ENCODE measurements at regions not wholly inside any gene's neighbourhood (a gene's known extent, or its start where the extent isn't known, plus 50 kb on each side); places are given as distances from the start of the nearest gene placed in this dataset.

GRCh38 chr7:145860809-145861208, 255.8 kb upstream of the CNTNAP2 start:
- Histone ChIP-seq H3K4me3 (no peak overlapping the region), H3K27ac (no peak overlapping the region), H3K4me1 (no peaks in the 10 kb centered on the region), H3K36me3 (no peaks in the 10 kb centered on the region), H3K9me3 (no peaks in the 10 kb centered on the region), H3K27me3 (no peaks in the 10 kb centered on the region)
- TF ChIP-seq CTCF (IDR thresholded peaks at IDR 0.05 in 4 of 5, conservative IDR thresholded peaks at IDR 0.05 in 1 of 5) (no peak), POLR2A (IDR thresholded peaks at IDR 0.05) (no peak)
- no peak for DNase-seq
- no peak for ATAC-seq
- in situ Hi-C loops (cut with MboI; ENCODE audit: low sequenced_read_pairs in 4 of 4) (no loop called here), intact Hi-C loops (cut with DNase I; ENCODE audit: low total_unique reads) (no loop called here)

DNA sequence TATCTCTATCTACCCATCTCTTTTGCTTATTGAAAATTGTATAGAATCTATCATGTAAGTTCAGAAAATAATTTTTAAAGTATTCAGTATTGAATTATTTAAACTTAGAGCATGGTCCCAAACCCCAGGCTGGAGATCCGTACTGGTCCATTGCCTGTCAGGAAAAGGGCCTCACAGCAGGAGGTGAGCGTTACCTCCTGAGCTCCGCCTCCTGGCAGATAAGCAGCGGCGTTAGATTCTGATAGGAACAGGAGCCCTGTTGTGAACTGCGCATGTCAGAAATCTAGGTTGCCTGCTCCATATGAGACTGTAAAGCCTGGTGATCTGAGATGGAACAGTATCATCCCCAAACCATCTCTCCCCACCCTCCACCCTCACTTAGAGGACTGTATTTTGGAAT, 266.0 kb upstream of the CNTNAP2 start:
- in situ Hi-C loops (cut with MboI; ENCODE audit: low sequenced_read_pairs in 4 of 4) (no loop called here), intact Hi-C loops (cut with DNase I; ENCODE audit: low total_unique reads) (no loop called here)
- Histone ChIP-seq H3K9me3 (no peaks in the 10 kb centered on the region), H3K27me3 (no peaks in the 10 kb centered on the region), H3K4me1 (no peaks in the 10 kb centered on the region), H3K27ac (no peak overlapping the region), H3K36me3 (no peaks in the 10 kb centered on the region), H3K4me3 (no peak overlapping the region)
- DNase-seq, result no peak
- TF ChIP-seq POLR2A (IDR thresholded peaks at IDR 0.05) (no peak), CTCF (IDR thresholded peaks at IDR 0.05 in 4 of 5, conservative IDR thresholded peaks at IDR 0.05 in 1 of 5) (no peak)
- ATAC-seq, result no peak

GRCh38 chr7:145848691-145849090, 267.9 kb upstream of the CNTNAP2 start:
- ATAC-seq (no peak), DNase-seq (no peak)
- no peaks in the 10 kb centered on the region for H3K9me3 ChIP-seq
- intact Hi-C loops (cut with DNase I; ENCODE audit: low total_unique reads) (no loop called here), in situ Hi-C loops (cut with MboI; ENCODE audit: low sequenced_read_pairs in 4 of 4) (no loop called here)
- no peaks in the 10 kb centered on the region for H3K36me3 ChIP-seq
- no peak overlapping the region for H3K27ac ChIP-seq
- H3K4me3 ChIP-seq, result no peak overlapping the region
- no peaks in the 10 kb centered on the region for H3K4me1 ChIP-seq
- no peaks in the 10 kb centered on the region for H3K27me3 ChIP-seq
- TF ChIP-seq CTCF (IDR thresholded peaks at IDR 0.05 in 4 of 5, conservative IDR thresholded peaks at IDR 0.05 in 1 of 5), result no peak
- TF ChIP-seq POLR2A (IDR thresholded peaks at IDR 0.05), result no peak

DNA sequence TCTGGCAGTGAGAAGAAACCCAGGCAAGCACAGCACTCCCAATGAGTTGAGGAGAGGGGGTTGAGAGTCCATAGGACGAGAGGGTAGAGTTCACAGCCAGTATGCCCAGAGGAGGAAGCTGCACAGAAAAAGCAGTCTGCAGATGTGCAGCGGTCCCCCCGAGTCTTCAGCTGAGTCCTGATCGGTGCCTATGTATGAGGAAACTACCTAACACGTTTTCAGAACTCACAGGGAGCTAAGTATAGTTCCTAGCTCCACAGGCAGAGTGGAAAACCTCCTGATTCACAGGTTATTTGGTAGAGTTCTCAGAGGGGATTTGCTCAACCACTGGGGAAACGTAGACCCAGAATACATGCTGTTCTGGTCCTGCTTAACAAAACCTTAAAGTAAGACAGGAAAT, 271.3 kb upstream of the CNTNAP2 start:
- intact Hi-C loops (cut with DNase I; ENCODE audit: low total_unique reads) (no loop called here), in situ Hi-C loops (cut with MboI; ENCODE audit: low sequenced_read_pairs in 4 of 4) (no loop called here)
- H3K9me3 ChIP-seq, result no peaks in the 10 kb centered on the region
- H3K4me1 ChIP-seq, result no peaks in the 10 kb centered on the region
- no peak overlapping the region for H3K4me3 ChIP-seq
- no peak overlapping the region for H3K27ac ChIP-seq
- no peaks in the 10 kb centered on the region for H3K27me3 ChIP-seq
- no peaks in the 10 kb centered on the region for H3K36me3 ChIP-seq
- DNase-seq (no peak), ATAC-seq (no peak)
- TF ChIP-seq POLR2A (IDR thresholded peaks at IDR 0.05) (no peak), CTCF (IDR thresholded peaks at IDR 0.05 in 4 of 5, conservative IDR thresholded peaks at IDR 0.05 in 1 of 5) (no peak)

- intact Hi-C loops (cut with DNase I; ENCODE audit: low total_unique reads), result no loop called here
- Histone ChIP-seq H3K4me1 (no peaks in the 10 kb centered on the region), H3K27ac (no peak overlapping the region), H3K4me3 (no peak overlapping the region), H3K36me3 (no peaks in the 10 kb centered on the region), H3K9me3 (no peaks in the 10 kb centered on the region), H3K27me3 (no peaks in the 10 kb centered on the region)
- in situ Hi-C loops (cut with MboI; ENCODE audit: low sequenced_read_pairs in 4 of 4), result no loop called here
- ATAC-seq (no peak), DNase-seq (no peak)
- TF ChIP-seq POLR2A (IDR thresholded peaks at IDR 0.05) (no peak), CTCF (IDR thresholded peaks at IDR 0.05 in 4 of 5, conservative IDR thresholded peaks at IDR 0.05 in 1 of 5) (no peak)
These were observed 276.8 kb upstream of the CNTNAP2 start for GRCh38 chr7:145839814-145840213.
